ENCODE measurements at regions not wholly inside any gene's neighbourhood (a gene's known extent, or its start where the extent isn't known, plus 50 kb on each side); places are given as distances from the start of the nearest gene placed in this dataset.

DNA sequence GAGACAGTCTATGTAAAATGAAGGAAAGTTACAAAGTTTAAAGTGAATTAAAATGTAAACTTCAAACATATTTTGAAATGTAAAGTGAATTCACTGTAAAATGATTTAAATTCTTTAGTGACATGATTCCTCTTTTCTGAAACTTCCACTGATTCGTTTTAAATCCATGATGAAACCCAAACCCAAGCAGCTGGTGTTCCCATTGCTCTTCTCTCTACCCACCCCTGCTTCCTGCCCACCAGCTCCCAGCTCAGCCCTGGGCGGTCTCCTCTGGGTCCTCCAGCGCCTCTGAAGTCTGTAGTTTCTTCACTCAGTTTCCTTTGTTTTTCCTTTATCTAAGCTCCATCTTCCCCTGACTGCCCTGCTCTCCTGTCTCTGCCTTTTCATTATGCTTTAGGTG is 175.9 kb downstream of the SNX10 start:
- H3K4me2 ChIP-seq (replicated peaks; ENCODE audit: low read depth, low read length, poor library complexity, severe bottlenecking) = no peak overlapping the region
- TF ChIP-seq CTCF (IDR thresholded peaks at IDR 0.05) (no peak), EZH2 (IDR thresholded peaks at IDR 0.05; ENCODE audit: borderline replicate concordance, insufficient read depth, low read depth, low read length, poor library complexity, severe bottlenecking) (no peak)
- intact Hi-C loops (cut with micrococcal nuclease) = no loop called here
- no peaks in the 10 kb centered on the region for H3K9me3 ChIP-seq (ENCODE audit: control extremely low read depth in 1 of 3, control insufficient read depth in 2 of 3, insufficient read depth in 1 of 3, low read length in 2 of 3)
- H2AFZ ChIP-seq (ENCODE audit: insufficient read depth, low read depth, low read length, poor library complexity, severe bottlenecking) = no peak overlapping the region
- no peaks in the 10 kb centered on the region for H3K36me3 ChIP-seq (replicated peaks in 1 of 2; ENCODE audit: control extremely low read depth in 1 of 2, control insufficient read depth in 1 of 2, extremely low read depth in 1 of 2, insufficient read depth in 2 of 2, low read length in 1 of 2)
- ATAC-seq (ENCODE audit: low read depth) (no peak), DNase-seq (no peak)
- Mint-ChIP-seq H3K4me3 (no peak overlapping the region), H3K27me3 (peaks cover 4% of the 10 kb centered on the region), H3K9me3 (ENCODE audit: insufficient read depth) (no peaks in the 10 kb centered on the region), H3K4me1 (peaks cover 5% of the 10 kb centered on the region), H3K27ac (no peak overlapping the region)
- H4K20me1 ChIP-seq (ENCODE audit: control insufficient read depth, insufficient read depth, low read length, poor library complexity, severe bottlenecking) = no peaks in the 10 kb centered on the region
- no peaks in the 10 kb centered on the region for H3K79me2 ChIP-seq (ENCODE audit: control insufficient read depth, insufficient read depth, low read length)
- 83% methylated on average over 3 of the region's 3 CpGs for WGBS (ENCODE audit: insufficient coverage)
- no peak overlapping the region for H3K4me3 ChIP-seq (ENCODE audit: control extremely low read depth in 1 of 5, extremely low read depth in 1 of 5, insufficient read depth in 1 of 5, low read depth in 2 of 5, low read length in 4 of 5)
- CTCF ChIA-PET = no interaction called here
- no peak overlapping the region for H3K9ac ChIP-seq (ENCODE audit: low read length)
- no peaks in the 10 kb centered on the region for H3K27me3 ChIP-seq (replicated peaks in 1 of 4; ENCODE audit: control extremely low read depth in 1 of 4, control insufficient read depth in 3 of 4, insufficient read depth in 4 of 4, low read length in 3 of 4)
- H3K27ac ChIP-seq (ENCODE audit: low read length in 2 of 2) = no peak overlapping the region
- H3K4me1 ChIP-seq (ENCODE audit: control insufficient read depth in 2 of 2, insufficient read depth in 2 of 2, low read length in 2 of 2) = no peaks in the 10 kb centered on the region
- POLR2A ChIA-PET = no interaction called here

GRCh38 chr7:26468625-26469024 is 177.0 kb downstream of the SNX10 start:
- Histone ChIP-seq H3K9ac (ENCODE audit: low read length) (no peak overlapping the region), H2AFZ (ENCODE audit: insufficient read depth, low read depth, low read length, poor library complexity, severe bottlenecking) (no peak overlapping the region), H3K36me3 (replicated peaks in 1 of 2; ENCODE audit: control extremely low read depth in 1 of 2, control insufficient read depth in 1 of 2, extremely low read depth in 1 of 2, insufficient read depth in 2 of 2, low read length in 1 of 2) (no peaks in the 10 kb centered on the region), H3K27ac (ENCODE audit: low read length in 2 of 2) (no peak overlapping the region), H3K27me3 (replicated peaks in 1 of 4; ENCODE audit: control extremely low read depth in 1 of 4, control insufficient read depth in 3 of 4, insufficient read depth in 4 of 4, low read length in 3 of 4) (no peaks in the 10 kb centered on the region), H3K9me3 (ENCODE audit: control extremely low read depth in 1 of 3, control insufficient read depth in 2 of 3, insufficient read depth in 1 of 3, low read length in 2 of 3) (no peaks in the 10 kb centered on the region), H3K4me3 (ENCODE audit: control extremely low read depth in 1 of 5, extremely low read depth in 1 of 5, insufficient read depth in 1 of 5, low read depth in 2 of 5, low read length in 4 of 5) (no peak overlapping the region), H4K20me1 (ENCODE audit: control insufficient read depth, insufficient read depth, low read length, poor library complexity, severe bottlenecking) (no peaks in the 10 kb centered on the region), H3K79me2 (ENCODE audit: control insufficient read depth, insufficient read depth, low read length) (no peaks in the 10 kb centered on the region), H3K4me1 (ENCODE audit: control insufficient read depth in 2 of 2, insufficient read depth in 2 of 2, low read length in 2 of 2) (no peaks in the 10 kb centered on the region), H3K4me2 (replicated peaks; ENCODE audit: low read depth, low read length, poor library complexity, severe bottlenecking) (no peak overlapping the region)
- ChIA-PET CTCF (interaction anchor here (0.6 kb wide), 1 partner anchor 152 kb away, joined by 4 read pairs; no protein-coding TSS in a partner anchor), POLR2A (no interaction called here)
- no peak for DNase-seq
- intact Hi-C loops (cut with micrococcal nuclease) = no loop called here
- peaks cover 5% of the 10 kb centered on the region for H3K4me1 Mint-ChIP-seq
- ATAC-seq (ENCODE audit: low read depth) = no peak
- H3K4me3 Mint-ChIP-seq = no peak overlapping the region
- TF ChIP-seq EZH2 (IDR thresholded peaks at IDR 0.05; ENCODE audit: borderline replicate concordance, insufficient read depth, low read depth, low read length, poor library complexity, severe bottlenecking) (no peak), CTCF (IDR thresholded peaks at IDR 0.05) (no peak)
- H3K27me3 Mint-ChIP-seq = peaks cover 4% of the 10 kb centered on the region
- H3K27ac Mint-ChIP-seq = no peak overlapping the region
- no peaks in the 10 kb centered on the region for H3K9me3 Mint-ChIP-seq (ENCODE audit: insufficient read depth)
- WGBS (ENCODE audit: insufficient coverage) = 100% methylated on average over 5 of the region's 7 CpGs

Data from B cell (primary cell).